H1 (cell line): ENCODE measurements at regions not wholly inside any gene's neighbourhood (a gene's known extent, or its start where the extent isn't known, plus 50 kb on each side); places are given as distances from the start of the nearest gene placed in this dataset.

Experiments
- CTCF ChIA-PET: fragments of 300-600 bp; sonication (Branson Sonifier 250); formaldehyde crosslinking; loops from one replicate; lab custom pipeline; 2021; ENCODE audit not compliant: partially characterized antibody; lab: Charles Lee
- POLR2A ChIA-PET: fragments of 300-600 bp; sonication (Branson Sonifier 250); formaldehyde crosslinking; loops from one replicate; lab custom pipeline; 2021; ENCODE audit warnings: inconsistent platforms; ENCODE audit not compliant: partially characterized antibody; lab: Charles Lee
- DNase-seq, 2 experiments: peaks; one replicate each; pipeline versions ENCODE4 v3.0.0 to v3.0.0-alpha.2; 2010 to 2022; ENCODE audit warnings: low spot score in 2 of 2, low read depth in 1 of 2, mixed read lengths in 1 of 2
- FAIRE-seq: peaks from 2 replicates; lab custom pipeline; 2011; peaks lifted over from hg19 to GRCh38; lab: Jason Lieb, UNC
- H2AFZ ChIP-seq: 2 replicates; pipeline ENCODE4 v1.8.1; 2012; ENCODE audit warnings: low read length, inconsistent platforms
- H2AK5ac ChIP-seq: 2 replicates; pipeline ENCODE4 v1.6.1; 2013; ENCODE audit warnings: low read depth, low read length
- H2BK120ac ChIP-seq: replicated peaks from 2 replicates; pipeline ENCODE3; 2013; ENCODE audit warnings: low read depth, low read length, inconsistent platforms
- H2BK12ac ChIP-seq: 2 replicates; pipeline ENCODE4 v1.6.1; 2013; ENCODE audit warnings: low read depth, low read length
- H2BK15ac ChIP-seq: 2 replicates; pipeline ENCODE4 v1.6.1; 2013; ENCODE audit warnings: low read length
- H2BK20ac ChIP-seq: 2 replicates; pipeline ENCODE4 v1.6.1; 2013; ENCODE audit warnings: low read length
- H2BK5ac ChIP-seq: 2 replicates; pipeline ENCODE4 v1.6.1; 2013; ENCODE audit warnings: low read depth, low read length
- H3K14ac ChIP-seq: 2 replicates; pipeline ENCODE4 v1.6.1; 2013; ENCODE audit warnings: inconsistent platforms; ENCODE audit not compliant: insufficient read length
- H3K18ac ChIP-seq: 2 replicates; pipeline ENCODE4 v1.6.1; 2013; ENCODE audit warnings: low read length; ENCODE audit errors: extremely low read depth
- H3K23ac ChIP-seq: 2 replicates; pipeline ENCODE4 v1.6.1; 2013; ENCODE audit warnings: inconsistent platforms; ENCODE audit not compliant: insufficient read length
- H3K23me2 ChIP-seq: 2 replicates; pipeline ENCODE4 v1.6.1; 2013; ENCODE audit warnings: low read depth, low read length
- H3K27ac ChIP-seq: 2 replicates; pipeline ENCODE4 v1.6.1; 2011; ENCODE audit warnings: low read depth, low read length, inconsistent platforms
- H3K27me3 ChIP-seq, 4 experiments: replicated peaks in 1 of 4; 1 replicate in 1 of 4; 2 replicates in 3 of 4; pipeline versions ENCODE4 v1.6.1 to v1.8.1; 2011 to 2013; ENCODE audit warnings: low read length in 3 of 4, mild to moderate bottlenecking in 3 of 4, inconsistent platforms in 2 of 4, mixed read lengths in 2 of 4, moderate library complexity in 1 of 4; ENCODE audit not compliant: control insufficient read depth in 3 of 4, insufficient read depth in 3 of 4; ENCODE audit errors: extremely low read depth in 1 of 4
- H3K36me3 ChIP-seq, 4 experiments: 2 replicates each; pipeline versions ENCODE4 v1.6.1 to v1.8.1; 2011 to 2013; ENCODE audit warnings: mild to moderate bottlenecking in 4 of 4, low read length in 3 of 4, moderate library complexity in 2 of 4, control low read depth in 1 of 4, inconsistent platforms in 1 of 4; ENCODE audit not compliant: insufficient read depth in 4 of 4, control insufficient read depth in 2 of 4
- H3K4ac ChIP-seq: replicated peaks from 2 replicates; pipeline ENCODE3; 2013; ENCODE audit warnings: low read length, low read depth, mixed read lengths, inconsistent platforms; ENCODE audit not compliant: insufficient read length
- H3K4me1 ChIP-seq, 4 experiments: replicated peaks in 1 of 4; 1 replicate in 1 of 4; 2 replicates in 3 of 4; pipeline versions ENCODE4 v1.6.1 to v1.8.1; 2011 to 2013; ENCODE audit warnings: low read length in 3 of 4, inconsistent platforms in 2 of 4, mixed read lengths in 1 of 4; ENCODE audit not compliant: insufficient read depth in 4 of 4, control insufficient read depth in 3 of 4
- H3K4me2 ChIP-seq, 2 experiments: 2 replicates each; pipeline versions ENCODE4 v1.6.1 to v1.8.1; 2011 to 2013; ENCODE audit warnings: low read depth in 2 of 2, low read length in 2 of 2, control low read depth in 1 of 2, inconsistent platforms in 1 of 2, mild to moderate bottlenecking in 1 of 2; ENCODE audit not compliant: insufficient read depth in 1 of 2
- H3K4me3 ChIP-seq, 4 experiments: fragments of 200-600, 300-600 bp in 1 of 4; sonication (generic), shearing (Covaris generic), sonication (Bioruptor Twin) in 1 of 4; 2 replicates each; pipeline versions ENCODE4 v1.5.1 to v1.8.1; 2011 to 2016; ENCODE audit warnings: low read length in 4 of 4, low read depth in 3 of 4, control low read depth in 2 of 4, inconsistent platforms in 2 of 4, mild to moderate bottlenecking in 2 of 4, mixed read lengths in 1 of 4, moderate library complexity in 1 of 4; ENCODE audit not compliant: insufficient read depth in 2 of 4; ENCODE audit errors: extremely low read depth in 1 of 4
- H3K56ac ChIP-seq: replicated peaks from 2 replicates; pipeline ENCODE3; 2013; ENCODE audit warnings: low read depth, mild to moderate bottlenecking, mixed read lengths, low read length, inconsistent platforms; ENCODE audit not compliant: insufficient read length
- H3K79me1 ChIP-seq: 2 replicates; pipeline ENCODE4 v1.6.1; 2013; ENCODE audit warnings: low read depth, low read length, control low read depth
- H3K79me2 ChIP-seq, 2 experiments: 2 replicates each; pipeline versions ENCODE4 v1.6.1 to v1.8.1; 2012 to 2013; ENCODE audit warnings: low read length in 2 of 2, mild to moderate bottlenecking in 2 of 2, inconsistent platforms in 1 of 2; ENCODE audit not compliant: insufficient read depth in 2 of 2, control insufficient read depth in 1 of 2
- H3K9ac ChIP-seq, 4 experiments: replicated peaks in 1 of 4; 1 replicate in 1 of 4; 2 replicates in 3 of 4; pipeline versions ENCODE4 v1.6.1 to v1.8.1; 2011 to 2013; ENCODE audit warnings: low read depth in 3 of 4, low read length in 3 of 4, control low read depth in 2 of 4, mild to moderate bottlenecking in 2 of 4, moderate library complexity in 2 of 4, inconsistent platforms in 1 of 4; ENCODE audit errors: extremely low read depth in 1 of 4
- H3K9me3 ChIP-seq, 2 experiments: 2 replicates each; pipeline versions ENCODE4 v1.6.1 to v1.8.1; 2012 to 2013; ENCODE audit warnings: mild to moderate bottlenecking in 2 of 2, moderate library complexity in 2 of 2, control low read depth in 1 of 2, inconsistent platforms in 1 of 2, low read depth in 1 of 2, low read length in 1 of 2, mixed read lengths in 1 of 2; ENCODE audit not compliant: insufficient read depth in 2 of 2
- H4K20me1 ChIP-seq, 2 experiments: replicated peaks in 1 of 2; 2 replicates each; pipeline versions ENCODE3 to v1.8.1; 2011 to 2013; ENCODE audit warnings: inconsistent platforms in 2 of 2, low read length in 2 of 2, mild to moderate bottlenecking in 1 of 2; ENCODE audit not compliant: insufficient read depth in 2 of 2, control insufficient read depth in 1 of 2
- H4K5ac ChIP-seq: 2 replicates; pipeline ENCODE4 v1.6.1; 2013; ENCODE audit warnings: low read length, low read depth, mixed read lengths, inconsistent platforms; ENCODE audit not compliant: insufficient read length
- H4K8ac ChIP-seq: 2 replicates; pipeline ENCODE4 v1.8.0; 2013; ENCODE audit warnings: mild to moderate bottlenecking, moderate library complexity, low read length, inconsistent platforms; ENCODE audit not compliant: insufficient read depth; ENCODE audit errors: extremely low read depth
- H4K91ac ChIP-seq: replicated peaks from 2 replicates; pipeline ENCODE3; 2013; ENCODE audit warnings: low read length, mixed read lengths, inconsistent platforms; ENCODE audit not compliant: insufficient read length
- BACH1 ChIP-seq: IDR thresholded peaks from 2 replicates; pipeline ENCODE4 v1.6.1; 2012; ENCODE audit warnings: low read length, improper control_type of control experiment
- GABPA ChIP-seq: IDR thresholded peaks from 2 replicates; pipeline ENCODE4 v1.6.1; 2011; ENCODE audit warnings: mild to moderate bottlenecking, low read length, moderate library complexity, borderline replicate concordance; ENCODE audit not compliant: insufficient read depth
- TAF7 ChIP-seq: optimal IDR thresholded peaks from 2 replicates; pipeline ENCODE3; 2011; ENCODE audit warnings: low read depth, mild to moderate bottlenecking, inconsistent platforms, low read length, moderate library complexity, borderline replicate concordance
- WGBS, 2 experiments: shearing (Covaris generic) in 1 of 2; methylation state at CpG; one replicate each; pipeline versions ENCODE4 v1.1.6 to v1.1.7; 2013 to 2015; ENCODE audit warnings: low lambda C conversion rate in 2 of 2, mixed read lengths in 2 of 2, inconsistent platforms in 1 of 2, low coverage in 1 of 2, missing lambda C conversion rate in 1 of 2; ENCODE audit not compliant: insufficient replicate concordance in 2 of 2, insufficient coverage in 1 of 2, insufficient read length in 1 of 2; ENCODE audit errors: extremely low coverage in 1 of 2, missing lambda C conversion rate in 1 of 2; 5-methylcytosine and 5-hydroxymethylcytosine counted together

- no peaks in the 10 kb centered on the region for H3K9me3 ChIP-seq
- H2BK12ac ChIP-seq = no peak overlapping the region
- no peak for DNase-seq
- no peak for TF ChIP-seq TAF7
- no peak for TF ChIP-seq BACH1
- no peak for TF ChIP-seq GABPA
- no peak overlapping the region for H3K18ac ChIP-seq
- ChIA-PET POLR2A (interaction anchor here (0.6 kb wide), 1 partner anchor 165 kb away, joined by 3 read pairs; no protein-coding TSS in a partner anchor), CTCF (interaction anchor here (0.6 to 1.5 kb wide), 4 partner anchors 28 to 104 kb away, joined by 3 read pairs; partner anchors contain the start of gene LYZL1)
- H3K9ac ChIP-seq = no peak overlapping the region
- no peak overlapping the region for H2BK5ac ChIP-seq
- H3K4ac ChIP-seq = no peak overlapping the region
- H3K27ac ChIP-seq = no peak overlapping the region
- no peaks in the 10 kb centered on the region for H3K27me3 ChIP-seq
- H3K36me3 ChIP-seq = no peaks in the 10 kb centered on the region
- peaks cover 0 to 2% (median 0%) of the 10 kb centered on the region in 4 experiments; a peak in 1 of 7 replicates for H3K4me1 ChIP-seq
- no peak overlapping the region for H2BK15ac ChIP-seq
- H3K23me2 ChIP-seq = no peaks in the 10 kb centered on the region; the same call in 1 of the 2 replicates
- no peak overlapping the region for H3K4me2 ChIP-seq
- WGBS, 2 experiments = 91% methylated on average over 5 of the region's 5 CpGs; no CpG with 5 or more reads in 1 of the 2 experiments
- H3K79me2 ChIP-seq = no peaks in the 10 kb centered on the region
- no peak overlapping the region for H4K8ac ChIP-seq
- no peak overlapping the region for H3K23ac ChIP-seq
- FAIRE-seq = no peak
- H3K56ac ChIP-seq = no peak overlapping the region
- no peak overlapping the region for H3K4me3 ChIP-seq
- H2BK120ac ChIP-seq = no peak overlapping the region
- H4K91ac ChIP-seq = no peak overlapping the region
- H4K5ac ChIP-seq = no peak overlapping the region
- H2BK20ac ChIP-seq = no peak overlapping the region
- no peaks in the 10 kb centered on the region for H3K79me1 ChIP-seq
- no peak overlapping the region for H3K14ac ChIP-seq
- no peak overlapping the region for H2AK5ac ChIP-seq
- H2AFZ ChIP-seq = no peak overlapping the region
- H4K20me1 ChIP-seq = no peaks in the 10 kb centered on the region
Observed at GRCh38 chr10:29185050-29185449, 103.8 kb upstream of the LYZL1 start.
